DND-41 (cell line): ENCODE measurements at regions not wholly inside any gene's neighbourhood (a gene's known extent, or its start where the extent isn't known, plus 50 kb on each side); places are given as distances from the start of the nearest gene placed in this dataset.

ENCODE experiments used
- ATAC-seq: fragments of 200-7000 bp; cut with Tn5 transposase; 3 replicates; pipeline ENCODE4 v1.9.1; 2021; ENCODE audit warnings: low read depth; ENCODE audit not compliant: insufficient read depth
- DNase-seq: peaks from one replicate; pipeline ENCODE4 v3.0.0-alpha.2; 2020
- H2AFZ ChIP-seq: 2 replicates; pipeline ENCODE4 v1.6.0; 2012; ENCODE audit warnings: low read depth, low read length
- H3K27ac ChIP-seq: 2 replicates; pipeline ENCODE4 v1.5.1; 2012; ENCODE audit warnings: low read length, inconsistent platforms
- H3K27me3 ChIP-seq: fragments of 200-600 bp; sonication (generic); 2 replicates; pipeline ENCODE4 v1.6.0; 2012; ENCODE audit warnings: low read length, mild to moderate bottlenecking, inconsistent platforms; ENCODE audit not compliant: insufficient read depth, poor library complexity
- H3K36me3 ChIP-seq: 2 replicates; pipeline ENCODE4 v1.5.1; 2012; ENCODE audit warnings: low read length, inconsistent platforms; ENCODE audit not compliant: insufficient read depth
- H3K4me1 ChIP-seq: 2 replicates; pipeline ENCODE4 v1.5.1; 2012; ENCODE audit warnings: mild to moderate bottlenecking, low read length; ENCODE audit not compliant: insufficient read depth
- H3K4me2 ChIP-seq: 2 replicates; pipeline ENCODE4 v1.6.0; 2012; ENCODE audit warnings: mild to moderate bottlenecking, moderate library complexity, low read length, inconsistent platforms; ENCODE audit not compliant: insufficient read depth
- H3K4me3 ChIP-seq, 2 experiments: fragments of 200-600 bp in 1 of 2; shearing (Covaris generic) in 1 of 2; 2 replicates each; pipeline ENCODE4 v1.5.1; 2012 to 2016; ENCODE audit warnings: inconsistent platforms in 2 of 2, low read length in 2 of 2, mild to moderate bottlenecking in 2 of 2, low read depth in 1 of 2, moderate library complexity in 1 of 2
- H3K79me2 ChIP-seq: 2 replicates; pipeline ENCODE4 v1.6.0; 2012; ENCODE audit warnings: low read length, inconsistent platforms; ENCODE audit not compliant: insufficient read depth
- H3K9ac ChIP-seq: 2 replicates; pipeline ENCODE4 v1.6.0; 2012; ENCODE audit warnings: low read depth, mild to moderate bottlenecking, inconsistent platforms, low read length, moderate library complexity
- H3K9me3 ChIP-seq: 2 replicates; pipeline ENCODE4 v1.5.1; 2012; ENCODE audit warnings: low read length, moderate library complexity, mild to moderate bottlenecking, inconsistent platforms; ENCODE audit not compliant: insufficient read depth, severe bottlenecking
- H4K20me1 ChIP-seq: 2 replicates; pipeline ENCODE4 v1.6.0; 2012; ENCODE audit warnings: low read length; ENCODE audit not compliant: insufficient read depth
- CTCF ChIP-seq: IDR thresholded peaks from 2 replicates; pipeline ENCODE4 v1.5.1; 2012; ENCODE audit warnings: borderline replicate concordance, low read length, moderate library complexity, mild to moderate bottlenecking; ENCODE audit not compliant: poor library complexity, severe bottlenecking; ENCODE audit errors: extremely low read depth
- EZH2 ChIP-seq: IDR thresholded peaks from 3 replicates; pipeline ENCODE4 v1.6.1; 2012; ENCODE audit warnings: borderline replicate concordance, low read depth, mild to moderate bottlenecking, moderate library complexity, low read length, inconsistent platforms; ENCODE audit not compliant: severe bottlenecking

- Histone ChIP-seq H3K9ac (no peak overlapping the region), H3K4me1 (no peaks in the 10 kb centered on the region), H3K36me3 (no peaks in the 10 kb centered on the region), H3K4me2 (no peak overlapping the region), H3K27me3 (no peaks in the 10 kb centered on the region), H3K79me2 (no peaks in the 10 kb centered on the region), H3K9me3 (no peaks in the 10 kb centered on the region), H3K27ac (no peak overlapping the region), H4K20me1 (no peaks in the 10 kb centered on the region), H3K4me3 (no peak overlapping the region), H2AFZ (no peak overlapping the region)
- ATAC-seq (no peak), DNase-seq (no peak)
- TF ChIP-seq EZH2 (no peak), CTCF (no peak)
These were observed 148.2 kb downstream of the COX7C start for GRCh38 chr5:86765778-86766502.

- H3K4me1 ChIP-seq: no peaks in the 10 kb centered on the region
- no peaks in the 10 kb centered on the region for H3K9me3 ChIP-seq
- H3K27ac ChIP-seq: no peak overlapping the region
- no peak overlapping the region for H3K4me3 ChIP-seq
- no peaks in the 10 kb centered on the region for H3K79me2 ChIP-seq
- H3K9ac ChIP-seq: no peak overlapping the region
- DNase-seq: no peak
- H3K4me2 ChIP-seq: no peak overlapping the region
- H2AFZ ChIP-seq: no peak overlapping the region
- TF ChIP-seq EZH2 (no peak), CTCF (no peak)
- H3K27me3 ChIP-seq: no peaks in the 10 kb centered on the region
- ATAC-seq: no peak
- no peaks in the 10 kb centered on the region for H3K36me3 ChIP-seq
- no peaks in the 10 kb centered on the region for H4K20me1 ChIP-seq
These were observed 151.0 kb downstream of the COX7C start for GRCh38 chr5:86768699-86769202.

- Histone ChIP-seq H3K79me2 (no peaks in the 10 kb centered on the region), H4K20me1 (no peaks in the 10 kb centered on the region), H3K9me3 (no peaks in the 10 kb centered on the region), H3K4me3 (no peak overlapping the region), H3K4me1 (no peaks in the 10 kb centered on the region), H3K36me3 (no peaks in the 10 kb centered on the region), H3K27me3 (no peaks in the 10 kb centered on the region), H3K9ac (no peak overlapping the region), H3K4me2 (no peak overlapping the region), H2AFZ (no peak overlapping the region), H3K27ac (no peak overlapping the region)
- ATAC-seq (no peak), DNase-seq (no peak)
- TF ChIP-seq CTCF (no peak), EZH2 (no peak)
These were observed 162.3 kb downstream of the COX7C start for GRCh38 chr5:86780018-86780417.
